GM12872 (cell line): ENCODE measurements at regions not wholly inside any gene's neighbourhood (a gene's known extent, or its start where the extent isn't known, plus 50 kb on each side); places are given as distances from the start of the nearest gene placed in this dataset.

Source experiments
- TF ChIP-seq, protein P1 (sequence below): IDR thresholded peaks from 3 replicates; pipeline ENCODE4 v1.5.1; 2011; ENCODE audit warnings: low read depth, mild to moderate bottlenecking, low read length, moderate library complexity; ENCODE audit not compliant: insufficient read depth

DNA sequence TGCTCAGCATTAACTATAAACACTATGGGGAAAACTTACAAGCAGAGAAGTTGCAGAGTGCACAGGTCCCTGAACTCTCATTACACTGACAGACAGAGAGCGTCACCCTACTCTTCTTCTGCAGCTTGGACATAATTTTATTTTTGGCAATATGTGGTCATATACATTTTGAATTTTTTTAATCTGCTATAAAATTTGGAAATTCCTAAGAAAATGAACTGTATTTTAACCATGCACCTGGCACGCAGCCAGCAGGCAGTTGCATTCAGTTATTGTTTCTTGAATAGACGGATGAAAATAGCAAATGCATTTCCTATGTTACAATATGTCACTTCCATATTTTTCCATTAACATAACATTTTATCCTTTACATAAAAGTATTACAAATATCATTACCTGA is 100.2 kb downstream of the SLC25A46 start:
- TF ChIP-seq, protein P1, sequence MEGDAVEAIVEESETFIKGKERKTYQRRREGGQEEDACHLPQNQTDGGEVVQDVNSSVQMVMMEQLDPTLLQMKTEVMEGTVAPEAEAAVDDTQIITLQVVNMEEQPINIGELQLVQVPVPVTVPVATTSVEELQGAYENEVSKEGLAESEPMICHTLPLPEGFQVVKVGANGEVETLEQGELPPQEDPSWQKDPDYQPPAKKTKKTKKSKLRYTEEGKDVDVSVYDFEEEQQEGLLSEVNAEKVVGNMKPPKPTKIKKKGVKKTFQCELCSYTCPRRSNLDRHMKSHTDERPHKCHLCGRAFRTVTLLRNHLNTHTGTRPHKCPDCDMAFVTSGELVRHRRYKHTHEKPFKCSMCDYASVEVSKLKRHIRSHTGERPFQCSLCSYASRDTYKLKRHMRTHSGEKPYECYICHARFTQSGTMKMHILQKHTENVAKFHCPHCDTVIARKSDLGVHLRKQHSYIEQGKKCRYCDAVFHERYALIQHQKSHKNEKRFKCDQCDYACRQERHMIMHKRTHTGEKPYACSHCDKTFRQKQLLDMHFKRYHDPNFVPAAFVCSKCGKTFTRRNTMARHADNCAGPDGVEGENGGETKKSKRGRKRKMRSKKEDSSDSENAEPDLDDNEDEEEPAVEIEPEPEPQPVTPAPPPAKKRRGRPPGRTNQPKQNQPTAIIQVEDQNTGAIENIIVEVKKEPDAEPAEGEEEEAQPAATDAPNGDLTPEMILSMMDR = no peak

DNA sequence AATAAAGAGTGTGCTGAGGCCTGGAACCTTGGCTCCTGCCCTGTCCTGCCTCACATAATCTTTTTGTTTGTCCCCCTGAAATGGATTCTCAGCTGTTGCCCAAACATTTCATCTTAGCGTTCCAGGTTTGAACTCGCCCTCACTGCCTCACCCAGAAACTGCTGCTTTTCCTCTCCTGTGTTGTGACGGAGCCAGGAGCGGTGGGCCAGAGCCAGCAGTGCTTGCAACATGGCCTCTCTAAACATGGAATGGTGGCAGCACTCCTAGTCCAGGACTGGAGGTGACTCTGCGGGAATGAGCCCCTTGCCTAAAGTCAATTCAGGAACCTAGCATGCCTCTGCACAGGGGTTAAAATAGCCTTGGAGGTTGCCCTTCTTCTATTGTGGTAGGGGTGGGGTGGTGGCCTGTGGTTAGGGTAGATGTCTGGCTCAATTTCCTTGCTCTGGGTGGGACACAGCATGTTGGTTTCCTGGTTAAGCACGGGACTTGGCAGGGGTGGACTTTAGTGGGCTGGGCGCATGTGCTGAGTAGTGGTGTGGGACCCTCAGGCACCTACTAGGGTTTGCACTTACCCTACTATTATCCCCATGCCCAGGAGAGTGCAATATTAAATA is 101.6 kb downstream of the SLC25A46 start:
- TF ChIP-seq, protein P1 = no peak

DNA sequence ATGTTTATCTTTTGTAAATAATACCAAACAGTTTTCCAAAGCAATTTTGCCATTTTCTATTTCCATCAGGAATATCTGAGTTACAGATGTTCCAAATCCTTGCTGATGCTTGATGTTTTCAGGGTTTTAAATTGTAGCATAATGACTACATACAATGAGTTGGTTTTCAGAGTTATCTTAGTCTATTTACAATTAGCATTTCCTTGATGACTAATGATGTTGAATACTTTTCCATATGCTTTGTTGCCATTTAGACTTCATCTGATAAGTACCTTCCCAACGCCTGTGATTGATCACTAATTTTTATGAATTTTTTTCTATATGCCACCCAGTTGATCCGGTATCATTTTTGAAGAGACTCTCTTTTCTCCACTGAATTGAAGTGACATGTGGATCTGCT is 102.3 kb downstream of the SLC25A46 start:
- TF ChIP-seq, protein P1 = no peak

- TF ChIP-seq, protein P1 = no peak
Measured at GRCh38 chr5:110842948-110843347, 104.1 kb downstream of the SLC25A46 start.

DNA sequence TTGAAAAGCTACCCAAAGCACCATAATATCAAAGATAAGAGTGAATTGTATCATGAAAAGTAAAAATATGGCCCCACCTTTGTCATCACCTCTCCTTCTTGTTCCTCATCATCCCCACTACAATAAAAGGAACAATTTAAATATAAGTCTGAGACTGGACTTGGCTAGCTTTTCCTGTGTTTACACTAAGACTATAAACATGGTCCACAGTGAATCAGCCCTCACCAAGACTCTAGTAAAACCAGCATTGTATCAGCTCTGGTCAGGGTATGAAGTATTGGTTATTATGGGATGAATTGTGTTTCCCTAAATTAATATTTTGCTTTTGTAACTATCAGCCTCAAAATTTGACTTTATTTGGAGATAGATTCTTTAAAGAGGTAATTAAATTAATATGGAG is 105.4 kb downstream of the SLC25A46 start:
- TF ChIP-seq, protein P1 = no peak

DNA sequence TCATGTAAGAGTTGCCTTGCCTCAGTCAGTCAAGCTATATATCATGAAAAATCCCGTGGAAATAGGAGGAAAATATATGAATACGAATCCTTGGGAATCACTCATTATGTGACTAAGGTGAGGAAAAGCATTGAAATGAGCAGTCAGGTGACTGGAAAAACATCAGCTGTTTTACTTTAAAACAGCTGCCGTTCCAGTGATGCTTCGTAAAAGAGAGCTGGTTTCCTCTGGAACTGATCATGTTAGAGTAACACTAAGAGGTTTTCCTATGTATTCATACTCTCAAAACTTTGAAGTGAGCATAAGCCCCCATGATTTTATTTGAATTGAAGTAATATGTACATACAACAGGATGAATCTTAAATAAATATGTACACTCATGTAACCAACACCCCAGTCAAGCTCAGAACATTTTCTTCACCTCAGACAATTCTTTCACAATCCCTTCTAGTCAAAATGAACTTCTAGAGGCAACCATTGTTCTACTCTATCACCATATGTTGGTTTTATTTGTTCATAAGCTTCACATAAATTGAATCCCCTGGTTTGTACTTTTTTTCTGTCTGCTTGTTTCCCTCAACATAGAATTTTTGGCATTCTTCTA is 107.7 kb downstream of the SLC25A46 start:
- TF ChIP-seq, protein P1 = no peak

DNA sequence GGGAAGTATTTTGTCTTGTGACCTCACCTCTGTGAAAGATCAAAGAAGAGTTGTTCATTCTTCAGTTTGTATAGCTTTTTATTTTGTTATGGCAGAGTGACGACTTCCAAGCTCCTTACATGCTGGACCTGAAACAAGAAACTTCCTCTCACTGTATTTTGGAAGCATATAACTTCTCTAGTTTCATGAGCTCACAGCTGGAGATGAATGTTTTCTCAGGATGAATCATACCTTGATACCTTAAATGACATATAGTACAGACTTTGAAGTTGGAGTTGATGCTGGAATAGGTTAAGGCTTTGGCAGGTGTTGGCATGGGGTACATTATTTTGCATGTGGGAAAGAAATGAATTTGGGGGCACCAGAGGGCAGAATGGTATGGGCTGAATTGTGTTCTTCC is 112.5 kb downstream of the SLC25A46 start:
- TF ChIP-seq, protein P1 = no peak
